ENCODE measurements at regions not wholly inside any gene's neighbourhood (a gene's known extent, or its start where the extent isn't known, plus 50 kb on each side); places are given as distances from the start of the nearest gene placed in this dataset.
A peak's percentile ranks its signal among the peaks of the same experiment; 100 is the strongest.

DNA sequence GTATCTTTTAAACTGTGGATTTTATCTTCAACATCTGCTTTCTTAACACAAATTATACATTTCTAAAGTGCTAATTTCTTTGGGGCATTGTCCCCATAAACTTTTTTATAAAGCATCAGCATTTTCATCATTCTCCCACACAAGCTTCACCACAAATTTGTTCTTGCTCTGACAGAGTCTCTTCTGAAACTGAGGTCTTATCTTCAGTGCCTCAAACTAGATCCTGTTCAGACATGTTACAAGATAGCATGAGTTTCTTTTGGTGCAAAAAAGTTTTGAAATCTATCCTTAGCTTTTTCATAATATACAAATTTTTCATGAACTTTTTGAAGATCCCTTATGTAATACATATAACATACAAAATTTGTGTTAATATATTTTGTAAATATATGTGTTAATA, 346.6 kb downstream of the IPMK start:
- peak overlapping the region; percentile 69; the same call in 1 of the 2 replicates for H2AFZ ChIP-seq (ENCODE audit: low read depth)
- no peak overlapping the region for H3K4me3 ChIP-seq (IDR thresholded peaks at IDR 0.05; ENCODE audit: insufficient read depth, low read depth, low read length)

GRCh38 chr10:57919864-57920263, 347.8 kb downstream of the IPMK start:
- no peak for TF ChIP-seq CTCF (conservative IDR thresholded peaks at IDR 0.05; ENCODE audit: low read depth, low read length)
- no peak overlapping the region for H3K4me3 ChIP-seq (IDR thresholded peaks at IDR 0.05; ENCODE audit: insufficient read depth, low read depth, low read length)
- H3K4me2 ChIP-seq: peak overlapping the region; percentile 87
- H2AFZ ChIP-seq (ENCODE audit: low read depth): peak overlapping the region; percentile 69; the same call in 1 of the 2 replicates
- H3K9ac ChIP-seq: peak overlapping the region; percentile 69; the same call in 1 of the 2 replicates
- H4K20me1 ChIP-seq (ENCODE audit: insufficient read depth): no peaks in the 10 kb centered on the region
- peak overlapping the region; percentile 97 for H3K27ac ChIP-seq
- no peaks in the 10 kb centered on the region for H3K36me3 ChIP-seq (ENCODE audit: insufficient read depth)
- H3K27me3 ChIP-seq (ENCODE audit: insufficient read depth, low read depth): no peaks in the 10 kb centered on the region
- H3K79me2 ChIP-seq (ENCODE audit: insufficient read depth, low read depth): peaks cover 10% of the 10 kb centered on the region; the same call in 1 of the 2 replicates
- peaks cover 99% of the 10 kb centered on the region for H3K4me1 ChIP-seq (ENCODE audit: low read depth, poor library complexity, severe bottlenecking)

More for the DNA sequence above, 346.6 kb downstream of the IPMK start:
- no peaks in the 10 kb centered on the region for H4K20me1 ChIP-seq (ENCODE audit: insufficient read depth)
- peaks cover 99% of the 10 kb centered on the region for H3K4me1 ChIP-seq (ENCODE audit: low read depth, poor library complexity, severe bottlenecking)
- H3K79me2 ChIP-seq (ENCODE audit: insufficient read depth, low read depth): peaks cover 10% of the 10 kb centered on the region; the same call in 1 of the 2 replicates
- no peaks in the 10 kb centered on the region for H3K36me3 ChIP-seq (ENCODE audit: insufficient read depth)
- peak overlapping the region; percentile 87 for H3K4me2 ChIP-seq
- peak overlapping the region; percentile 97 for H3K27ac ChIP-seq
- no peak for TF ChIP-seq CTCF (conservative IDR thresholded peaks at IDR 0.05; ENCODE audit: low read depth, low read length)
- H3K27me3 ChIP-seq (ENCODE audit: insufficient read depth, low read depth): no peaks in the 10 kb centered on the region
- H3K9ac ChIP-seq: peak overlapping the region; percentile 69; the same call in 1 of the 2 replicates

DNA sequence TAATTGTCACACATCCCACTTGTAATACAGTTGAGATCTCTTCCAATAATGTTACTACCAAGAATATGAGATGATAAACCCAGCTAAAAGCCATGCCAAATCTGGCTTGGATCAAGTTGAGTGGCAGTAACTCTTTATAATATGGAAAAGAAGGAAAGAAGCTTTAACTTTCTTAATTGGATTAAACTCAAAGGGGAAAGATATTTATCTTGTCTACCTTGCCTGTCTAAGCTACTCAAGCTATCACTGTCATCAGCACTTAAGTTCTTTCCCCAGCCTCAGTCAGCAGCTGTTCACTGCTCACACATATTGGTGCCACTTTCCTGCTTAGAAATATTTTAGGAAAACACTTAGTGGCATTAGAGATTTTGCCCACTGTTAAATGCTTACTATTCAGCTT, 350.7 kb downstream of the IPMK start:
- Histone ChIP-seq H3K4me3 (IDR thresholded peaks at IDR 0.05; ENCODE audit: insufficient read depth, low read depth, low read length) (no peak overlapping the region), H3K36me3 (ENCODE audit: insufficient read depth) (no peaks in the 10 kb centered on the region)

DNA sequence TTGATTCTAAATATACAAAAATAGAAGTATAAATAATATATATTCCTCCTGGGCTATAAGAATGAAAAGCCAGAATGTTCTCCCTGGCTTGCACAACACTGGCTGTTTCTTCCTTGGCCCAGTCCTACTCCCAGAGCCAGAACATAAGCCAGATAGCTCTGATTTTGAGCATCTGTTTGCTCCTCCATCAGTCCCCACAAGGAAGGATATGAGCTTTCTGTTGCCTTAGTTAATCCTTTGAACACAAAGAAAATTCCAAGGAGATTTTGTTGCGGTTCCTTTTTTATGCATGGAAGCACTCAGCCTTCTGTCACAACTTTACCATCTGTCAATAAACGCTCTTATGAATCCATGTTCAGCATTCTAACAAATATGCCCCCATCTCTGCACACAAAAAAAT, 361.8 kb downstream of the IPMK start:
- TF ChIP-seq CTCF (conservative IDR thresholded peaks at IDR 0.05; ENCODE audit: low read depth, low read length): no peak
- no peak overlapping the region for H3K4me2 ChIP-seq
- no peaks in the 10 kb centered on the region for H3K27me3 ChIP-seq (ENCODE audit: insufficient read depth, low read depth)
- H4K20me1 ChIP-seq (ENCODE audit: insufficient read depth): no peaks in the 10 kb centered on the region
- no peak overlapping the region for H3K4me3 ChIP-seq (IDR thresholded peaks at IDR 0.05; ENCODE audit: insufficient read depth, low read depth, low read length)
- no peak overlapping the region for H3K27ac ChIP-seq
- H3K9ac ChIP-seq: no peak overlapping the region
- H3K4me1 ChIP-seq (ENCODE audit: low read depth, poor library complexity, severe bottlenecking): peaks cover 25% of the 10 kb centered on the region
- H3K79me2 ChIP-seq (ENCODE audit: insufficient read depth, low read depth): no peaks in the 10 kb centered on the region
- no peaks in the 10 kb centered on the region for H3K36me3 ChIP-seq (ENCODE audit: insufficient read depth)
- H2AFZ ChIP-seq (ENCODE audit: low read depth): no peak overlapping the region

More for the DNA sequence above, 350.7 kb downstream of the IPMK start:
- TF ChIP-seq CTCF (conservative IDR thresholded peaks at IDR 0.05; ENCODE audit: low read depth, low read length): no peak
- H3K27me3 ChIP-seq (ENCODE audit: insufficient read depth, low read depth): no peaks in the 10 kb centered on the region
- no peak overlapping the region for H2AFZ ChIP-seq (ENCODE audit: low read depth)
- H3K27ac ChIP-seq: no peak overlapping the region
- H3K4me1 ChIP-seq (ENCODE audit: low read depth, poor library complexity, severe bottlenecking): peaks cover 71% of the 10 kb centered on the region
- H3K4me2 ChIP-seq: no peak overlapping the region
- H3K9ac ChIP-seq: no peak overlapping the region
- no peaks in the 10 kb centered on the region for H4K20me1 ChIP-seq (ENCODE audit: insufficient read depth)
- H3K79me2 ChIP-seq (ENCODE audit: insufficient read depth, low read depth): peaks cover 10% of the 10 kb centered on the region; the same call in 1 of the 2 replicates

All from KMS-11 (cell line).